ENCODE measurements at regions not wholly inside any gene's neighbourhood (a gene's known extent, or its start where the extent isn't known, plus 50 kb on each side); places are given as distances from the start of the nearest gene placed in this dataset.

DNA sequence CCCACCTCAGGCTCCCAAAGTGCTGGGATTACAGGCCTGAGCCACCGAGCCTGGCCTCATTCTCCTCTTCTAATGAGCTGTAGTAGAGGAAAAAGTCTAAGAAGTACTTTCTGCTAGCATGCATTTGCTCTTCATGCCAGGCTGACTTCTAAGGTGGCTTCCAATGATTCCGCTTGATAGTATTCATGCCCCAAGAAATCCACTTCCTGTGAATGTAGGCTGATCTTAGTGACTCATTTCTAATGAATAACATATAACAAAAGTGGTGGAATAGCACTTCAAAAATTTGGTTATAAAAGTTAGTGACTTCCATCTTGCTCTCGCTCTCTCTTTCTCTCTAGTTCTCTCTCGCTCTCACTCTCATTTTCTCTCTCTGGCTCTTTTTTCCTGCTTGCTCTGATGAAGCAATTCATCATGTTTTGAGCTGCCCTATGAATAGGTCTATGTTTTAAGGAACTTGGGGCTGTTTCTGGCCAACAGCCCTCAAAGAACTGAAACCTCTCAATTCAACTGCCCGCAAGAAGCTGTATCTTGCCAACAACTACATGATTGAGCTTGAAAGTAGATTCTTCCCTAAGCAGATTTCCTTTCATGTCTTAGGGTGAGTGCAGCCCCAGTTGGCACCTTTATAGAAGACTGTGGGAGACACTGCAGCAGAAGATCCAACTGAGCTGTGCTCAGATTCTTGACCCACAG, 282.9 kb downstream of the RMST start:
- Histone ChIP-seq H3K36me3 (no peaks in the 10 kb centered on the region), H3K4me3 (replicated peaks in 1 of 3) (no peak overlapping the region), H3K27me3 (no peaks in the 10 kb centered on the region), H3K27ac (no peak overlapping the region), H3K4me1 (peaks cover 0 to 4% of the 10 kb centered on the region in 2 donors), H3K9me3 (no peaks in the 10 kb centered on the region)
- intact Hi-C loops (cut with DNase I): no loop called here
- no peak for DNase-seq
- TF ChIP-seq, protein P1, sequence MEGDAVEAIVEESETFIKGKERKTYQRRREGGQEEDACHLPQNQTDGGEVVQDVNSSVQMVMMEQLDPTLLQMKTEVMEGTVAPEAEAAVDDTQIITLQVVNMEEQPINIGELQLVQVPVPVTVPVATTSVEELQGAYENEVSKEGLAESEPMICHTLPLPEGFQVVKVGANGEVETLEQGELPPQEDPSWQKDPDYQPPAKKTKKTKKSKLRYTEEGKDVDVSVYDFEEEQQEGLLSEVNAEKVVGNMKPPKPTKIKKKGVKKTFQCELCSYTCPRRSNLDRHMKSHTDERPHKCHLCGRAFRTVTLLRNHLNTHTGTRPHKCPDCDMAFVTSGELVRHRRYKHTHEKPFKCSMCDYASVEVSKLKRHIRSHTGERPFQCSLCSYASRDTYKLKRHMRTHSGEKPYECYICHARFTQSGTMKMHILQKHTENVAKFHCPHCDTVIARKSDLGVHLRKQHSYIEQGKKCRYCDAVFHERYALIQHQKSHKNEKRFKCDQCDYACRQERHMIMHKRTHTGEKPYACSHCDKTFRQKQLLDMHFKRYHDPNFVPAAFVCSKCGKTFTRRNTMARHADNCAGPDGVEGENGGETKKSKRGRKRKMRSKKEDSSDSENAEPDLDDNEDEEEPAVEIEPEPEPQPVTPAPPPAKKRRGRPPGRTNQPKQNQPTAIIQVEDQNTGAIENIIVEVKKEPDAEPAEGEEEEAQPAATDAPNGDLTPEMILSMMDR (IDR thresholded peaks at IDR 0.05): no peak
- TF ChIP-seq POLR2A (IDR thresholded peaks at IDR 0.05): no peak
- WGBS, 2 donors: 94 to 96% methylated on average over 5 of the region's 5 CpGs

DNA sequence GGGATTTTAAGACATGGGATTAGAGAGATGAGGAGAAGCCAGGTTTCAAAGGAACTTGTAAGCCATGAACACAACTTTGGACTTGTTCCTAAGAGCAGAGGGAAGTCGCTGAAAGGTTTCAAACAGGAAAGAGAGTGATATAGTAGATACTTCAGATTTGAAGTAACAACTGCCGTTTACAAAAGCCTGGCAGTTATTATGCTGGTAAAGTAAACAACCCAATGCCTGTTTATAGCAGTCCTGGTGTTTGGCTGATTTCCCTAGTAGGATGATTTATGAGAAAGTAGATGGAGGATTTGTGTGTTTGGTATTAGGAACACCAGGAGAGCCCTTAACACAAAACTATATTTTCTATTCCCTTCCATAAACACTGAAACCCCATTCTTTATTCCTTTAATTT, 285.7 kb downstream of the RMST start:
- no peak for DNase-seq
- peaks cover 0 to 4% of the 10 kb centered on the region in 2 donors for H3K4me1 ChIP-seq
- no peak overlapping the region for H3K4me3 ChIP-seq (replicated peaks in 1 of 3)
- H3K9me3 ChIP-seq: no peaks in the 10 kb centered on the region
- intact Hi-C loops (cut with DNase I): no loop called here
- WGBS, 2 donors: 7 to 34% methylated on average over 2 of the region's 2 CpGs
- H3K27ac ChIP-seq: no peak overlapping the region
- H3K36me3 ChIP-seq: no peaks in the 10 kb centered on the region
- no peak for TF ChIP-seq POLR2A (IDR thresholded peaks at IDR 0.05)
- TF ChIP-seq, protein P1 (IDR thresholded peaks at IDR 0.05): no peak
- H3K27me3 ChIP-seq: no peaks in the 10 kb centered on the region

DNA sequence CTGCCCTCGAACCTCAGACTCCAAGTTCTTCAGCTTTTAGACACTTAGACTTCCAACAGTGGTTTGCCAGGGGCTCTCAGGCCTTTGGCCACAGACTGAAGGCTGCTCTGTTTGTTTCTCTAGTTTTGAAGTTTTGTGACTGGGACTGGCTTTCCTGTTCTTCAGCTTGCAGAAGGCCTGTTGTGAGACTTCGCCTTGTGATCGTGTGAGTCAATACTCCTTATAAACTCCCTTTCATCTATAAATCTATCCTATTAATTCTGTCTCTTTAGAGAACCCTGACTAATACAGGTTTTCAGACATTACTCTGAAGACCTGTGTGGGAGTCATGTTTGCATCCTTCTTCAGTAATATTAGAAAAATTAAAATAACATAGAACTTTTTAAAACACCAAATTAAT, 289.1 kb downstream of the RMST start:
- 82 to 85% methylated on average over 3 of the region's 3 CpGs for WGBS, 2 donors
- no peaks in the 10 kb centered on the region for H3K9me3 ChIP-seq
- no peaks in the 10 kb centered on the region for H3K36me3 ChIP-seq
- peaks cover 0 to 4% of the 10 kb centered on the region in 2 donors for H3K4me1 ChIP-seq
- intact Hi-C loops (cut with DNase I): no loop called here
- H3K27ac ChIP-seq: no peak overlapping the region
- TF ChIP-seq POLR2A (IDR thresholded peaks at IDR 0.05): no peak
- TF ChIP-seq, protein P1 (IDR thresholded peaks at IDR 0.05): no peak
- DNase-seq: no peak
- no peaks in the 10 kb centered on the region for H3K27me3 ChIP-seq
- no peak overlapping the region for H3K4me3 ChIP-seq (replicated peaks in 1 of 3)

DNA sequence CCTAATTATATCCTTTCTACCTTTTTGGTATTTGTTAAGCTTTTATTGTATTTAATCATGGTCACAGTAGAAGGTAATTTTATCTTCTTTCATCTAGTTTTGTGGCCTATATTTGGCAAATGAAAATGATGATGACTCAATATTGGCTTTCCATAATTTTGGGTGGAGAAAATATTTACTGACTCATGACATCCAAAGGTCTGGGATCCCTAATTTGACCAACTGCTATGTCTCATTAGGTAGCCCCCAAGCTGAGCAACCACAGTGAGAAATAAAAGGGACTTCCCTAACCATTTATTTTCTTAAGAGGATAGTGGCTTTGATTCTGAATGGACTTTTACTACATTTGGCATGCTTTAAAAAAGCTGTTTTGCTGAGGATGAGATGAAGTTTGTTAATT, 289.5 kb downstream of the RMST start:
- Histone ChIP-seq H3K4me3 (replicated peaks in 1 of 3) (no peak overlapping the region), H3K4me1 (peaks cover 0 to 4% of the 10 kb centered on the region in 2 donors), H3K27me3 (no peaks in the 10 kb centered on the region), H3K36me3 (no peaks in the 10 kb centered on the region), H3K27ac (no peak overlapping the region), H3K9me3 (no peaks in the 10 kb centered on the region)
- TF ChIP-seq, protein P1 (IDR thresholded peaks at IDR 0.05): no peak
- no peak for TF ChIP-seq POLR2A (IDR thresholded peaks at IDR 0.05)
- DNase-seq: no peak
- intact Hi-C loops (cut with DNase I): no loop called here

DNA sequence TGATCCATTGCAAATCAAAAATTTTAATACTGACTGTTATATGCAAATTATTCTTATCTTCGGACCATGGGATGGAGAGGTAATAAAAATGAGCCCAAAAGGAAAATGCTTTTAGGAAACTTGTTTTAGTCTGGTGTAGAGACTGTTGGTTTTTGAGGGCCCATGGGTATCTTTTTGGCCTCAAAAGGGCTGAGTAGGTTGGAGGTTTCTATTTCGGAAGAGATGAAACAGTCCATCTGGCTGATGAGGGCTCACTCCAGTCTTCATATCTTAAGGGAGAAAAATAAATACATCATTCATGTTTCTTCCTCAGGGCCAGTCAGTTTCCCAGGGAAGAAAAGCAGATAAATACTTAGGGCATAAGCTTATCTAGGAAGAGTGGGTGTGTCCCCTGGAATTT, 290.7 kb downstream of the RMST start:
- H3K4me3 ChIP-seq (replicated peaks in 1 of 3): no peak overlapping the region
- no peaks in the 10 kb centered on the region for H3K27me3 ChIP-seq
- no peaks in the 10 kb centered on the region for H3K36me3 ChIP-seq
- H3K27ac ChIP-seq: no peak overlapping the region
- TF ChIP-seq POLR2A (IDR thresholded peaks at IDR 0.05): no peak
- TF ChIP-seq, protein P1 (IDR thresholded peaks at IDR 0.05): no peak
- intact Hi-C loops (cut with DNase I): no loop called here
- WGBS, 2 donors: 85 to 86% methylated on average over 2 of the region's 2 CpGs
- no peaks in the 10 kb centered on the region for H3K9me3 ChIP-seq
- H3K4me1 ChIP-seq: peaks cover 4 to 8% of the 10 kb centered on the region in 2 donors
- no peak for DNase-seq

Data from thyroid gland (tissue), 4 donors.